Thyroid gland (tissue), 4 donors: ENCODE measurements at regions not wholly inside any gene's neighbourhood (a gene's known extent, or its start where the extent isn't known, plus 50 kb on each side); places are given as distances from the start of the nearest gene placed in this dataset.

ENCODE experiments used
- CTCF ChIP-seq, 6 experiments: fragments of 200-600 bp in 3 of 6; fragments of 450-650 bp in 3 of 6; sonication (generic) in 3 of 6; IDR thresholded peaks; one replicate each; pipeline ENCODE4 v1.5.1; 2016 to 2019; ENCODE audit warnings: antibody characterized with exemption in 6 of 6, mild to moderate bottlenecking in 2 of 6, inconsistent platforms in 1 of 6, moderate library complexity in 1 of 6
- POLR2A ChIP-seq, 2 donors: fragments of 450-650 bp; IDR thresholded peaks; one replicate each; pipeline ENCODE4 v1.6.1; 2017; ENCODE audit warnings: antibody characterized with exemption in 2 of 2, mild to moderate bottlenecking in 2 of 2, moderate library complexity in 1 of 2

GRCh38 chr2:75278314-75278713, 79.0 kb upstream of the TACR1 start:
- TF ChIP-seq CTCF (IDR thresholded peaks at IDR 0.05) (no peak), POLR2A (IDR thresholded peaks at IDR 0.05) (no peak)
